ENCODE measurements at regions not wholly inside any gene's neighbourhood (a gene's known extent, or its start where the extent isn't known, plus 50 kb on each side); places are given as distances from the start of the nearest gene placed in this dataset.
"Not testable (repeated sequence)": the region's sequence is repeated elsewhere in the genome, so short reads cannot be mapped to it uniquely, and the experiment has no call there.

DNA sequence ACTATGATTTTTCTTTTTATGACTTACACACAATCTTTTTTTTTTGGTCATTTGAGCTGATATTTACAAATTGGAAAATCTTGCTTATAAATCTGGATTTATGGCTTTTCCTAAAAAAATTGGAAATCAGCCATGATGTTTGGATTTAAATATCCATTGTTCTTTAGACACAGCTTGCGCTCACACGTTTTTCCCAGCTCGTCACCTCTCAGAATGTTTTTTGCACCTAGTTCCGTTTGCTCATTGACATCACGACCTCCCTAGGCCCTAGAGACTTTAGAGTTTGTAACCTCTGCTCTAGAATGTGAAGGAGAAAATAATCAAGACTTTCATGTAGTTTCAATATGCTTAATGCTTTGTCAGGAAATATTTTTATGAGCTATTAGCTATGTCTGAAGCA lies 930.5 kb downstream of the TLE4 start:
- FAIRE-seq, result no peak

DNA sequence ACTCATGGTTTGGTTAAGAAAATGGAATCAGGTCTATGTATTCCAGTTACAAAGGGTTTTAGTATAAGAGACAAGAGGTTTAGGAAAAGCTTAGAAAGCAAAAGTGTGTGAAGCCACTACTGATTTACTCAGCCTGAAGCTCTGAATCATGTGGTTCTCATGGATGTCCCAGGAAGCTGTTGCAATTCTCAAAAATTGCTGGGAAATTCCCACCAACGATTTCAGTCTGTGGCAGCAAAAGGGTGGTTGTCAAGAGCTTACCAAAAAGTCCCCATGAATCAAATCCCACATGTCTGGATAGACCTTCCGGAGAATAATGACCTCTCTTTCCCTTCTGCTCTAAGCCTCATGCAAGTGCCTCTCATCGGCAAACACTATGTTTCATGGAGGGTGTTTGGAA lies 929.9 kb downstream of the TLE4 start:
- no peak for FAIRE-seq

- no peak for FAIRE-seq
These were observed 928.5 kb downstream of the TLE4 start for GRCh38 chr9:80500300-80500699.

- FAIRE-seq, result no peak
These were observed 926.3 kb downstream of the TLE4 start for GRCh38 chr9:80498001-80498555.

GRCh38 chr9:80496901-80497556 lies 925.3 kb downstream of the TLE4 start:
- no peak for FAIRE-seq

DNA sequence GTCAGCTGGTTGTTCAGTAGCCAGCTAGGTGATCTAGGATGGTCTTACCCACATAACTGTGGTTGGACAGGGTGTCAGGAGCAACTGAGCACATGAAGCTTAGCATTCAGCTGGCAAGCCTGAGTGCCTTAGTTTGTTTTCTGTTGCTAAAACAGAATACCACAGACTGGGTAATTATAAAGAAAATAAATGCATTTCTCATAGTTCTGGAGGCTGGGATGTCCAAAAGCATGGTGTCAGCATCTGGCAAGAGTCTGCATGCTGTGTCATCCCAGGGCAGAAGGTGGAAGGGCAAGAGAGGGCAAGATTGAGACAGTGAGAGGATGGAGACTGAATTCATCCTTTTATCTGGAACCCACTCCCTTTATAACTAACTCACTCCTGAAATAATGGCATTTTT lies 921.5 kb downstream of the TLE4 start:
- FAIRE-seq, result no peak

GRCh38 chr9:80492221-80492620 lies 920.5 kb downstream of the TLE4 start:
- FAIRE-seq, result no peak

DNA sequence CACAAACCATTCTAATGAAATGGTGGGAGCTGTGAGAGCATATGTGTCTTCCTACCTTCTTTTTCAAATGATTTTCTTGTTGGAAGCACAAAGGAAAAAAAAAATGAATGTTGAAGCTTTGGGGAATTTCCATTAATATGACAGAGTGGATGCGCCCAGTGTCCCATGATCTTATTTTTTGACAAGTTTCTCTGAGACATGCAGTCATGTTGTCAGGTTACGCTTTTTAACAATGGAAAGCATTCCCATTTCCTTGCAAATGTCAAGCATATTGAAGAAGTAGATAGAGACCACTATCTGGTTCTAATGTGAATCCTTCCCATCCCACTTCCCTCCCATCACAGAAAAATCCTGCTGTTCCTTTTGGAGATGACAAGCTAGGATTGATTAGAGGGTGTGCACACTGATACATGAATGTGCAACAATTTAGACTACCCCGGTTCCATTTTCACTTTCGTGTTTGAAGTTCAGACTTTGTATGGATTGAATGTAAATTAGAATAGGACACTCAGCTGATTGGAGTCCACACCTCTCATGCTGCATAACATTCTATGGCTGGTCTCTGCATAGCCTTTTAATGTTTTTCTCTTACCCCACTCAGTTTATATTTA lies 919.4 kb downstream of the TLE4 start:
- FAIRE-seq, result no peak

GRCh38 chr9:80489329-80489728 lies 917.6 kb downstream of the TLE4 start:
- no peak for FAIRE-seq

GRCh38 chr9:80485420-80486250 lies 913.9 kb downstream of the TLE4 start:
- FAIRE-seq, result no peak

DNA sequence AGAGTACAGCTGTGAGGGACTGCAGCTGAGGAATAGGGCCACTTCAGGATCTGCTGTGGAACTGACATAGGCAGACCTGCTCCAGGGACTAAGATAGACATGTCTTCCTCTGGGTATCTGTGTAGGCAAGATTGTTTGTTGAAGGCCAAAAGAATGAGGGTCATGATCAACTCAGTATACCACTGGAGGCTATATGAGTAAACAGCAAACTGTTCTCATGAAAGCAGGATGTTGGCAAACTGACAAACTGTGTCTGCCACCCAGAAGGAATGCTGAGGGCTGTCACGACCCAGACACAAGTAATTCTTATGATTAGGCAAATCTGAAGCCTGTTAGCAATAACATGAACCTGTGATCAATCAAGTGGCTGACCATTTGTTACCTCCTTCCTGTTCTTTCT lies 910.5 kb downstream of the TLE4 start:
- not testable (repeated sequence) for FAIRE-seq

GRCh38 chr9:80467632-80468031 lies 895.9 kb downstream of the TLE4 start:
- no peak for FAIRE-seq

- FAIRE-seq, result no peak
These were observed 893.8 kb downstream of the TLE4 start for GRCh38 chr9:80465556-80465955.

GRCh38 chr9:80449513-80449912 lies 877.7 kb downstream of the TLE4 start:
- no peak for FAIRE-seq

- FAIRE-seq, result no peak
These were observed 877.2 kb downstream of the TLE4 start for GRCh38 chr9:80448996-80449395.

GRCh38 chr9:80447876-80448275 lies 876.1 kb downstream of the TLE4 start:
- FAIRE-seq, result no peak

- FAIRE-seq, result no peak
These were observed 869.0 kb downstream of the TLE4 start for GRCh38 chr9:80440724-80441123.

- no peak for FAIRE-seq
These were observed 866.1 kb downstream of the TLE4 start for GRCh38 chr9:80437825-80438224.

DNA sequence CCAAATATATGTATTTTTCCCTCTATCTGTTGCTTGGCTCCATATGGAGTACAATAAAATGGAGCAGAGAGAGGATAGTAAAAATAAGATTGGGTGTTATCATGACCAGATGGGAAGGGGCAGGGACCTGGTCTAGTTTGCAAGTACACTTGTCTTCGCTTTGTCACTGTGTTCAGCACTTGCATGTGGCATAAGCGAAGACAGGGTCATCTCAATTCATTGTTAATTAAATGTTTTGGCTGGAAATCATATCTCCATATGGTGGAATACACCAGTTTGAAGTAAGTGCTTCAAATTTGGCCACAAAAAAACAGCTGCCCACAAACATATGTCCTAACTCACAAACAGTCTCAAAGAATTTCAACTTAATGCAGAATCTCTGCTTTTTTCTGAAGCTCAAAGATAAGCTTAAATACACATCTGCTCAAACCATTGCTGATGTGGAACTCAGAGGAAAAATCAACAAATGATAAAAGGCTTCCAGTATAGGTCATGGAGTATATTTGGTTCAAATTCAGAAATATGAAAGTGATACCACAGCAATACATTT lies 865.4 kb downstream of the TLE4 start:
- FAIRE-seq, result no peak

DNA sequence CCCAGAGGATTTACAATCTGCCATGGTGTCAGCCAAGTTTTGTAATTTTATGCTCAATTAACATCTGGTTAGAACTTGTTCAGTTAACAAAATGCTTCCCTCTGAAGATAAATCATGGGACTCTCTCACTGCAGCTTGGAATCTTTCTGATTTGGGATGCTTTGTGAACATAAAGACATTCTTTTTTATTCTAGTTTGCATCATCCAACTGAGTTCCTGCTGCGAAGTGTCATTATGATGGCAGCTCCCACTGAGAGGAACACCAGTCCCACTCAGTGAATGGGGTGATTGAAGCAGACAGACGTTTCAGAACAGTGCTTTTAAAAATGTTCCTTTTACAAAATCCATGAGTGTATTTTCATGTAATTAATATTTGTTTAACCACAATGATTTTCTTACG lies 863.8 kb downstream of the TLE4 start:
- no peak for FAIRE-seq

GRCh38 chr9:80426992-80427391 lies 855.2 kb downstream of the TLE4 start:
- no peak for FAIRE-seq

- no peak for FAIRE-seq
These were observed 845.5 kb downstream of the TLE4 start for GRCh38 chr9:80417211-80417773.

- no peak for FAIRE-seq
These were observed 838.3 kb downstream of the TLE4 start for GRCh38 chr9:80410106-80410505.

Measured in A204.1 (cell line).